Fibroblast of lung (primary cell): ENCODE measurements at regions not wholly inside any gene's neighbourhood (a gene's known extent, or its start where the extent isn't known, plus 50 kb on each side); places are given as distances from the start of the nearest gene placed in this dataset.

Experiments used
- EZH2 ChIP-seq: IDR thresholded peaks from 2 replicates; pipeline ENCODE4 v1.5.1; 2012; ENCODE audit warnings: low read length, control low read depth, mild to moderate bottlenecking; ENCODE audit errors: missing control alignments
- TF ChIP-seq, protein P1 (sequence below), 2 donors: IDR thresholded peaks in 1 of 2; conservative IDR thresholded peaks in 1 of 2; 1 replicate in 1 of 2; 2 replicates in 1 of 2; pipeline ENCODE4 v1.5.1; 2011 to 2012; ENCODE audit warnings: low read length in 2 of 2, control low read depth in 1 of 2, inconsistent platforms in 1 of 2, low read depth in 1 of 2, mild to moderate bottlenecking in 1 of 2

DNA sequence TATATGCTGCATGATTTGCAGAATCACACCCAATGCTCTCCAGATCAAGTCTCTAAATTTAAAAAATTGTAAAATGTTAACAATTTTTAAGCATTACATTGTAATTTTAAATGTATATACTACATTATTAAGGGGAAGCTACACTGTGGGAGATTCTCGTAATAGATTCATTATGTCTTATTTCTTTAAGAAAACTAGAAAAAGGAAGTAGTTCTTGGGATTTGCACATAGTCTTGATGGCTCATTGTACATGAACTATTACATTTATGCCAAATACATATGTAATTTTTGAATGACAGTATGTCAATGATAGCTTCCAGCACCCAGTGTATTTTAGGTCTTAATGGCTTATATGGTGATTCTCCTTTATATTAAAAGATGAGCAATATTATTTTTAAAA, 250.3 kb downstream of the PTPRC start:
- TF ChIP-seq, protein P1, sequence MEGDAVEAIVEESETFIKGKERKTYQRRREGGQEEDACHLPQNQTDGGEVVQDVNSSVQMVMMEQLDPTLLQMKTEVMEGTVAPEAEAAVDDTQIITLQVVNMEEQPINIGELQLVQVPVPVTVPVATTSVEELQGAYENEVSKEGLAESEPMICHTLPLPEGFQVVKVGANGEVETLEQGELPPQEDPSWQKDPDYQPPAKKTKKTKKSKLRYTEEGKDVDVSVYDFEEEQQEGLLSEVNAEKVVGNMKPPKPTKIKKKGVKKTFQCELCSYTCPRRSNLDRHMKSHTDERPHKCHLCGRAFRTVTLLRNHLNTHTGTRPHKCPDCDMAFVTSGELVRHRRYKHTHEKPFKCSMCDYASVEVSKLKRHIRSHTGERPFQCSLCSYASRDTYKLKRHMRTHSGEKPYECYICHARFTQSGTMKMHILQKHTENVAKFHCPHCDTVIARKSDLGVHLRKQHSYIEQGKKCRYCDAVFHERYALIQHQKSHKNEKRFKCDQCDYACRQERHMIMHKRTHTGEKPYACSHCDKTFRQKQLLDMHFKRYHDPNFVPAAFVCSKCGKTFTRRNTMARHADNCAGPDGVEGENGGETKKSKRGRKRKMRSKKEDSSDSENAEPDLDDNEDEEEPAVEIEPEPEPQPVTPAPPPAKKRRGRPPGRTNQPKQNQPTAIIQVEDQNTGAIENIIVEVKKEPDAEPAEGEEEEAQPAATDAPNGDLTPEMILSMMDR (conservative IDR thresholded peaks at IDR 0.05 in 1 of 2, IDR thresholded peaks at IDR 0.05 in 1 of 2; ENCODE audit: low read depth in 1 of 2, low read length in 2 of 2), result no peak
- no peak for TF ChIP-seq EZH2
